H9 (cell line): ENCODE measurements at regions not wholly inside any gene's neighbourhood (a gene's known extent, or its start where the extent isn't known, plus 50 kb on each side); places are given as distances from the start of the nearest gene placed in this dataset.
"Not testable (repeated sequence)": the region's sequence is repeated elsewhere in the genome, so short reads cannot be mapped to it uniquely, and the experiment has no call there.

Experiments used
- DNase-seq: peaks from one replicate; pipeline ENCODE4 v3.0.0-alpha.2; 2017
- H2AFZ ChIP-seq: one replicate; pipeline ENCODE4 v1.6.1; 2013; ENCODE audit warnings: mild to moderate bottlenecking, low read length, control low read depth, moderate library complexity
- H2AK5ac ChIP-seq: 2 replicates; pipeline ENCODE4 v1.6.1; 2013; ENCODE audit warnings: low read length, control low read depth, mixed read lengths; ENCODE audit not compliant: insufficient read length
- H2BK120ac ChIP-seq: one replicate; pipeline ENCODE4 v1.6.1; 2013; ENCODE audit warnings: low read depth, mild to moderate bottlenecking, low read length, control low read depth, inconsistent platforms; ENCODE audit not compliant: poor library complexity, severe bottlenecking
- H2BK12ac ChIP-seq: 2 replicates; pipeline ENCODE4 v1.6.1; 2013; ENCODE audit warnings: low read length, control low read depth, mixed read lengths, low read depth; ENCODE audit not compliant: insufficient read length
- H2BK15ac ChIP-seq: 2 replicates; pipeline ENCODE4 v1.6.1; 2013; ENCODE audit warnings: low read depth, low read length, control low read depth
- H2BK20ac ChIP-seq: one replicate; pipeline ENCODE4 v1.6.1; 2013; ENCODE audit warnings: low read depth, mild to moderate bottlenecking, low read length, control low read depth, inconsistent platforms; ENCODE audit not compliant: poor library complexity, severe bottlenecking
- H2BK5ac ChIP-seq: 2 replicates; pipeline ENCODE4 v1.6.1; 2013; ENCODE audit warnings: low read length, control low read depth, mixed read lengths; ENCODE audit not compliant: insufficient read length
- H3K14ac ChIP-seq: 2 replicates; pipeline ENCODE4 v1.6.1; 2013; ENCODE audit warnings: low read length, control low read depth; ENCODE audit not compliant: insufficient read depth
- H3K18ac ChIP-seq: 2 replicates; pipeline ENCODE4 v1.6.1; 2013; ENCODE audit warnings: low read depth, mild to moderate bottlenecking, mixed read lengths, low read length, control low read depth; ENCODE audit not compliant: insufficient read length
- H3K23ac ChIP-seq: 2 replicates; pipeline ENCODE4 v1.6.1; 2013; ENCODE audit warnings: low read length, control low read depth, mixed read lengths, low read depth; ENCODE audit not compliant: insufficient read length
- H3K23me2 ChIP-seq: 2 replicates; pipeline ENCODE4 v1.6.1; 2013; ENCODE audit warnings: low read depth, mild to moderate bottlenecking, mixed read lengths, low read length, control low read depth; ENCODE audit not compliant: insufficient read length, poor library complexity, severe bottlenecking
- H3K27ac ChIP-seq: 2 replicates; pipeline ENCODE4 v1.5.1; 2013; ENCODE audit warnings: low read length, control low read depth, mixed read lengths, low read depth; ENCODE audit not compliant: insufficient read length
- H3K27me3 ChIP-seq: 2 replicates; pipeline ENCODE4 v1.6.1; 2013; ENCODE audit warnings: low read length, control low read depth, inconsistent platforms; ENCODE audit not compliant: insufficient read depth
- H3K4ac ChIP-seq: 2 replicates; pipeline ENCODE4 v1.6.1; 2013; ENCODE audit warnings: low read depth, mild to moderate bottlenecking, control low read depth, inconsistent platforms, low read length, moderate library complexity
- H3K4me1 ChIP-seq: 2 replicates; pipeline ENCODE4 v1.6.1; 2013; ENCODE audit warnings: low read length, control low read depth, inconsistent platforms; ENCODE audit not compliant: insufficient read depth
- H3K4me2 ChIP-seq: 2 replicates; pipeline ENCODE4 v1.6.1; 2013; ENCODE audit warnings: low read length, control low read depth, mixed read lengths; ENCODE audit not compliant: insufficient read length, insufficient read depth
- H3K56ac ChIP-seq: 2 replicates; pipeline ENCODE4 v1.6.1; 2013; ENCODE audit warnings: low read depth, mild to moderate bottlenecking, mixed read lengths, low read length, control low read depth; ENCODE audit not compliant: insufficient read length
- H3K79me1 ChIP-seq: 2 replicates; pipeline ENCODE4 v1.6.1; 2013; ENCODE audit warnings: low read depth, mild to moderate bottlenecking, moderate library complexity, low read length, control low read depth, inconsistent platforms; ENCODE audit not compliant: insufficient read depth, poor library complexity, severe bottlenecking
- H3K79me2 ChIP-seq: 2 replicates; pipeline ENCODE4 v1.6.1; 2013; ENCODE audit warnings: low read length, control low read depth, inconsistent platforms; ENCODE audit not compliant: insufficient read depth
- H3K9ac ChIP-seq: 2 replicates; pipeline ENCODE4 v1.6.1; 2013; ENCODE audit warnings: low read length, control low read depth, mixed read lengths; ENCODE audit not compliant: insufficient read length; ENCODE audit errors: extremely low read depth
- H3K9me3 ChIP-seq: one replicate; pipeline ENCODE4 v1.6.1; 2013; ENCODE audit warnings: low read depth, low read length, inconsistent platforms; ENCODE audit not compliant: control insufficient read depth
- H3T11ph ChIP-seq: one replicate; pipeline ENCODE4 v1.6.1; 2013; ENCODE audit warnings: mild to moderate bottlenecking, low read length, control low read depth, inconsistent platforms
- H4K20me1 ChIP-seq: one replicate; pipeline ENCODE4 v1.6.1; 2013; ENCODE audit not compliant: control insufficient read depth, insufficient read length, insufficient read depth
- H4K5ac ChIP-seq: 2 replicates; pipeline ENCODE4 v1.6.1; 2013; ENCODE audit warnings: low read depth, mild to moderate bottlenecking, mixed read lengths, low read length, control low read depth; ENCODE audit not compliant: insufficient read length
- H4K8ac ChIP-seq: replicated peaks from 2 replicates; pipeline ENCODE4 v1.6.1; 2013; ENCODE audit warnings: low read length, control low read depth, mixed read lengths, low read depth; ENCODE audit not compliant: insufficient read length
- H4K91ac ChIP-seq: 2 replicates; pipeline ENCODE4 v1.6.1; 2013; ENCODE audit warnings: low read depth, mild to moderate bottlenecking, moderate library complexity, mixed read lengths, low read length, control low read depth; ENCODE audit not compliant: insufficient read length
- H3K27ac Mint-ChIP-seq, 3 experiments: 2 replicates in 2 of 3; 3 replicates in 1 of 3; pipeline ENCODE4 v1.8.0; 2020 to 2021; ENCODE audit warnings: mixed read lengths in 3 of 3, mild to moderate bottlenecking in 1 of 3, moderate library complexity in 1 of 3
- H3K27me3 Mint-ChIP-seq: 2 replicates; pipeline ENCODE4 v1.8.0; 2021; ENCODE audit warnings: low read depth, mild to moderate bottlenecking, moderate library complexity, mixed read lengths
- H3K36me3 Mint-ChIP-seq, 3 experiments: 2 replicates in 2 of 3; 3 replicates in 1 of 3; pipeline ENCODE4 v1.8.0; 2020 to 2021; ENCODE audit warnings: low read depth in 3 of 3, mixed read lengths in 3 of 3; ENCODE audit not compliant: insufficient read depth in 1 of 3
- H3K4me1 Mint-ChIP-seq, 2 experiments: 2 replicates each; pipeline ENCODE4 v1.8.0; 2020; ENCODE audit warnings: mixed read lengths in 2 of 2
- H3K4me3 Mint-ChIP-seq, 2 experiments: 2 replicates in 1 of 2; 3 replicates in 1 of 2; pipeline ENCODE4 v1.8.0; 2020 to 2021; ENCODE audit warnings: mild to moderate bottlenecking in 2 of 2, mixed read lengths in 2 of 2, moderate library complexity in 1 of 2
- H3K9me3 Mint-ChIP-seq, 2 experiments: 2 replicates in 1 of 2; 3 replicates in 1 of 2; pipeline ENCODE4 v1.8.0; 2020; ENCODE audit warnings: mild to moderate bottlenecking in 2 of 2, mixed read lengths in 2 of 2, moderate library complexity in 1 of 2
- WGBS: extraction: QIAGEN DNeasy Blood & Tissue Kit; methylation state at CpG from one replicate; pipeline ENCODE4 v1.1.7; 2013; ENCODE audit warnings: missing lambda C conversion rate, low lambda C conversion rate, mixed read lengths; ENCODE audit not compliant: insufficient read length; ENCODE audit errors: extremely low coverage; 5-methylcytosine and 5-hydroxymethylcytosine counted together
- TF ChIP-seq, protein P1 (sequence below): fragments of 200-600 bp; sonication (generic); conservative IDR thresholded peaks from 3 replicates; pipeline ENCODE4 v1.8.0; 2021; ENCODE audit warnings: antibody characterized with exemption, mild to moderate bottlenecking

DNA sequence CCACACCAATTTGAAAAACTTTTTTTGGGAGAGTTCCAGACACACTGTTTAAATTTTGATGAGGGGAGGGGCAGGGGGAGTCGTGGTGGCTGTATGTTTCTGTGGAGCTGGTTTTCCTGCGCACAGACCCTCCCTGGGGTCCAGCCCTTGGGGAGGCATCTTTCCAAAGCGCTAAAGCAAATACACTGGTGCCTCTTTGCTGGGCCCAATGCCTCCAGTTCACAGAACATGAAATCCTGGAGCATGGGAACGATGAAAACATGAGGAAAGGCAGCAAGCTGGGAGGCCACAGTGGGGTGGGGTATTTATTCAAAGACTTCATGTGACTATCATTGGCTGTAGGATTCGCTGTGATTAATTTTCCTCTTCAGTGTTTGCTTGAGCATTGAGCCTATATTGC, 135.3 kb downstream of the CCDC34 start:
- H3K4me2 ChIP-seq, result no peak overlapping the region
- Mint-ChIP-seq H3K27ac (no peak overlapping the region; a peak in 1 of 7 replicates), H3K36me3 (peaks cover 0 to 7% (median 4%) of the 10 kb centered on the region in 3 experiments; a peak in 4 of 7 replicates)

DNA sequence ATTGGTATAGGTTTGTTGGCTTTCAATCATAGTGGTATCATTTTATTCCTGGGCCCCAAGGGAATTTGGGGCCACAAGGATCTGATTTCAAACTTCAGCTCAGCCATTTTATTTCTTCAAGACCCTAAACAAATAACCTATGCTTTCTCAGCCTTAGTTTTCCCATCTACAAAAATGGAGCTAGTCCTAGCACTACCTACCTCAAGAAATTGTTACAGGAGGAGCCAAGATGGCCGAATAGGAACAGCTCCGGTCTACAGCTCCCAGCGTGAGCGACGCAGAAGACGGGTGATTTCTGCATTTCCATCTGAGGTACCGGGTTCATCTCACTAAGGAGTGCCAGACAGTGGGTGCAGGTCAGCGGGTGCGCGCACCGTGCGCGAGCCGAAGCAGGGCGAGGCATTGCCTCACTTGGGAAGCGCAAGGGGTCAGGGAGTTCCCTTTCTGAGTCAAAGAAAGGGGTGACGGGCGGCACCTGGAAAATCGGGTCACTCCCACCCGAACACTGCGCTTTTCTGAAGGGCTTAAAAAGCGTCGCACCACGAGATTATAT, 143.5 kb downstream of the CCDC34 start:
- not testable (repeated sequence) for H4K8ac ChIP-seq, DNase-seq, H2AK5ac ChIP-seq, H2BK120ac ChIP-seq, H3K14ac ChIP-seq, H3K4me1 ChIP-seq, H3K9me3 ChIP-seq, H3K9me3 Mint-ChIP-seq, H3K27me3 Mint-ChIP-seq, H2BK20ac ChIP-seq, H4K20me1 ChIP-seq, H3K27me3 ChIP-seq, H4K5ac ChIP-seq, H3K79me2 ChIP-seq, H2BK5ac ChIP-seq, H2BK12ac ChIP-seq, H3K79me1 ChIP-seq, H4K91ac ChIP-seq, H3K23ac ChIP-seq, H3K18ac ChIP-seq, H3K23me2 ChIP-seq, H3K56ac ChIP-seq, H2BK15ac ChIP-seq, H3K27ac ChIP-seq, H2AFZ ChIP-seq
- peaks cover 30 to 42% of the 10 kb centered on the region in 2 experiments for H3K4me1 Mint-ChIP-seq
- peak overlapping the region; percentile 82 to 87 for H3K4me3 Mint-ChIP-seq
- WGBS, result no CpG with 5 or more reads among the region's 24 CpGs
- H3K9ac ChIP-seq, result peak overlapping the region; percentile 65
- peak overlapping the region; percentile 77 for H3T11ph ChIP-seq
- peak overlapping the region in 2 of 3 experiments; percentile 99 to 100; a peak in 5 of 7 replicates for H3K27ac Mint-ChIP-seq
- peaks cover 0 to 40% (median 24%) of the 10 kb centered on the region in 3 experiments; a peak in 5 of 7 replicates for H3K36me3 Mint-ChIP-seq
- H3K4me2 ChIP-seq, result peak overlapping the region; percentile 71
- peak overlapping the region; percentile 66; the same call in 1 of the 2 replicates for H3K4ac ChIP-seq

More for the DNA sequence above, 135.3 kb downstream of the CCDC34 start:
- no peaks in the 10 kb centered on the region; the same call in 1 of the 2 replicates for H3K27me3 Mint-ChIP-seq
- Histone ChIP-seq H3K4me1 (peaks cover 2% of the 10 kb centered on the region; the same call in 1 of the 2 replicates), H2BK120ac (no peak overlapping the region), H2BK20ac (no peak overlapping the region), H3K56ac (no peak overlapping the region), H3K14ac (no peak overlapping the region), H3K18ac (no peak overlapping the region), H3K27ac (no peak overlapping the region), H3K9ac (no peak overlapping the region), H2AK5ac (no peak overlapping the region), H2BK15ac (no peak overlapping the region), H3K23ac (no peak overlapping the region), H3T11ph (no peak overlapping the region), H3K79me1 (no peaks in the 10 kb centered on the region), H3K4ac (no peak overlapping the region), H4K5ac (no peak overlapping the region), H4K91ac (no peak overlapping the region), H3K23me2 (no peaks in the 10 kb centered on the region), H2BK12ac (no peak overlapping the region), H2AFZ (peak overlapping the region; percentile 36), H4K8ac (no peak overlapping the region), H3K9me3 (no peaks in the 10 kb centered on the region), H3K27me3 (peaks cover 2% of the 10 kb centered on the region; the same call in 1 of the 2 replicates), H4K20me1 (no peaks in the 10 kb centered on the region), H3K79me2 (no peaks in the 10 kb centered on the region), H2BK5ac (no peak overlapping the region)
- peaks cover 5 to 7% of the 10 kb centered on the region in 2 experiments for H3K9me3 Mint-ChIP-seq
- no CpG with 5 or more reads among the region's 5 CpGs for WGBS
- peaks cover 34 to 35% of the 10 kb centered on the region in 2 experiments for H3K4me1 Mint-ChIP-seq
- no peak for DNase-seq
- TF ChIP-seq, protein P1, sequence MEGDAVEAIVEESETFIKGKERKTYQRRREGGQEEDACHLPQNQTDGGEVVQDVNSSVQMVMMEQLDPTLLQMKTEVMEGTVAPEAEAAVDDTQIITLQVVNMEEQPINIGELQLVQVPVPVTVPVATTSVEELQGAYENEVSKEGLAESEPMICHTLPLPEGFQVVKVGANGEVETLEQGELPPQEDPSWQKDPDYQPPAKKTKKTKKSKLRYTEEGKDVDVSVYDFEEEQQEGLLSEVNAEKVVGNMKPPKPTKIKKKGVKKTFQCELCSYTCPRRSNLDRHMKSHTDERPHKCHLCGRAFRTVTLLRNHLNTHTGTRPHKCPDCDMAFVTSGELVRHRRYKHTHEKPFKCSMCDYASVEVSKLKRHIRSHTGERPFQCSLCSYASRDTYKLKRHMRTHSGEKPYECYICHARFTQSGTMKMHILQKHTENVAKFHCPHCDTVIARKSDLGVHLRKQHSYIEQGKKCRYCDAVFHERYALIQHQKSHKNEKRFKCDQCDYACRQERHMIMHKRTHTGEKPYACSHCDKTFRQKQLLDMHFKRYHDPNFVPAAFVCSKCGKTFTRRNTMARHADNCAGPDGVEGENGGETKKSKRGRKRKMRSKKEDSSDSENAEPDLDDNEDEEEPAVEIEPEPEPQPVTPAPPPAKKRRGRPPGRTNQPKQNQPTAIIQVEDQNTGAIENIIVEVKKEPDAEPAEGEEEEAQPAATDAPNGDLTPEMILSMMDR, result no peak
- no peak overlapping the region for H3K4me3 Mint-ChIP-seq
